ENCODE measurements at regions not wholly inside any gene's neighbourhood (a gene's known extent, or its start where the extent isn't known, plus 50 kb on each side); places are given as distances from the start of the nearest gene placed in this dataset.

- Histone ChIP-seq H3K4me1 (ENCODE audit: control insufficient read depth in 1 of 2, insufficient read depth in 2 of 2, low read length in 2 of 2) (no peaks in the 10 kb centered on the region), H3K9me2 (ENCODE audit: insufficient read depth) (no peaks in the 10 kb centered on the region), H3K4me3 (replicated peaks in 1 of 2; ENCODE audit: low read depth in 1 of 2, low read length in 2 of 2) (no peak overlapping the region), H3K36me3 (ENCODE audit: control insufficient read depth in 1 of 2, insufficient read depth in 2 of 2, low read length in 2 of 2) (no peaks in the 10 kb centered on the region), H3K79me2 (ENCODE audit: insufficient read depth, low read length) (no peaks in the 10 kb centered on the region), H2AFZ (ENCODE audit: low read depth, low read length, poor library complexity, severe bottlenecking) (no peak overlapping the region), H4K20me1 (ENCODE audit: insufficient read depth) (no peaks in the 10 kb centered on the region), H3K4me2 (ENCODE audit: low read length) (no peak overlapping the region), H3K27me3 (ENCODE audit: insufficient read depth, low read length) (no peaks in the 10 kb centered on the region), H3K9me3 (ENCODE audit: control insufficient read depth in 1 of 2, insufficient read depth in 1 of 2, low read depth in 1 of 2, low read length in 2 of 2) (no peaks in the 10 kb centered on the region), H3K27ac (ENCODE audit: low read depth, low read length) (no peak overlapping the region), H3K9ac (ENCODE audit: low read length) (no peak overlapping the region)
- TF ChIP-seq, protein P1, sequence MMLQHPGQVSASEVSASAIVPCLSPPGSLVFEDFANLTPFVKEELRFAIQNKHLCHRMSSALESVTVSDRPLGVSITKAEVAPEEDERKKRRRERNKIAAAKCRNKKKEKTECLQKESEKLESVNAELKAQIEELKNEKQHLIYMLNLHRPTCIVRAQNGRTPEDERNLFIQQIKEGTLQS (IDR thresholded peaks at IDR 0.05), result no peak
- TF ChIP-seq ZNF274 (IDR thresholded peaks at IDR 0.05; ENCODE audit: low read depth, low read length), result no peak
- no peak for TF ChIP-seq SP1 (IDR thresholded peaks at IDR 0.05; ENCODE audit: low read depth)
- TF ChIP-seq CBX3 (IDR thresholded peaks at IDR 0.05; ENCODE audit: low read depth), result no peak
- TF ChIP-seq RAD21 (IDR thresholded peaks at IDR 0.05; ENCODE audit: low read depth), result no peak
- no peak for TF ChIP-seq ELF1 (IDR thresholded peaks at IDR 0.05; ENCODE audit: borderline replicate concordance, low read depth)
- intact Hi-C loops (cut with micrococcal nuclease), result no loop called here
- CTCF ChIA-PET, result no interaction called here
- POLR2A ChIA-PET, result no interaction called here
- ATAC-seq (no peak), DNase-seq (ENCODE audit: low read depth, low spot score) (no peak)
- RAD21 ChIA-PET (ENCODE audit: low non-redundant PET in 1 of 2, low total read pairs in 2 of 2, uncharacterized antibody in 2 of 2, unreplicated experiment in 2 of 2), result no interaction called here
- no TSS peak for BruUV-seq (replicated peaks)
These were observed 235.4 kb upstream of the SLC35B3 start for GRCh38 chr6:8670792-8671191.

GRCh38 chr6:8664700-8665099, 229.4 kb upstream of the SLC35B3 start:
- CTCF ChIA-PET, result no interaction called here
- intact Hi-C loops (cut with micrococcal nuclease), result no loop called here
- BruUV-seq (replicated peaks), result no TSS peak

More at GRCh38 chr6:8664700-8665099, 229.4 kb upstream of the SLC35B3 start:
- ATAC-seq (no peak), DNase-seq (ENCODE audit: low read depth, low spot score) (no peak)
- no peaks in the 10 kb centered on the region for H3K36me3 ChIP-seq (ENCODE audit: control insufficient read depth in 1 of 2, insufficient read depth in 2 of 2, low read length in 2 of 2)
- H3K27me3 ChIP-seq (ENCODE audit: insufficient read depth, low read length), result no peaks in the 10 kb centered on the region
- no peaks in the 10 kb centered on the region for H4K20me1 ChIP-seq (ENCODE audit: insufficient read depth)
- H3K9me3 ChIP-seq (ENCODE audit: control insufficient read depth in 1 of 2, insufficient read depth in 1 of 2, low read depth in 1 of 2, low read length in 2 of 2), result no peaks in the 10 kb centered on the region
- no peak overlapping the region for H3K9ac ChIP-seq (ENCODE audit: low read length)
- H3K4me2 ChIP-seq (ENCODE audit: low read length), result no peak overlapping the region
- no peaks in the 10 kb centered on the region for H3K79me2 ChIP-seq (ENCODE audit: insufficient read depth, low read length)
- no peak overlapping the region for H3K27ac ChIP-seq (ENCODE audit: low read depth, low read length)
- ChIA-PET POLR2A (no interaction called here), RAD21 (ENCODE audit: low non-redundant PET in 1 of 2, low total read pairs in 2 of 2, uncharacterized antibody in 2 of 2, unreplicated experiment in 2 of 2) (no interaction called here)
- TF ChIP-seq, protein P1 (IDR thresholded peaks at IDR 0.05), result no peak
- TF ChIP-seq POLR2A (IDR thresholded peaks at IDR 0.05; ENCODE audit: borderline replicate concordance, extremely low read depth, insufficient read depth, insufficient read length), result no peak
- no peak for TF ChIP-seq SP1 (IDR thresholded peaks at IDR 0.05; ENCODE audit: low read depth)
- no peak for TF ChIP-seq JUND (IDR thresholded peaks at IDR 0.05)
- TF ChIP-seq CTCF (IDR thresholded peaks at IDR 0.05 in 2 of 3, conservative IDR thresholded peaks at IDR 0.05 in 1 of 3; ENCODE audit: borderline replicate concordance in 1 of 3, insufficient read depth in 1 of 3, low read depth in 2 of 3, low read length in 2 of 3), result no peak
- TF ChIP-seq ZFX (IDR thresholded peaks at IDR 0.05), result no peak
- no peak for TF ChIP-seq TCF7L2 (IDR thresholded peaks at IDR 0.05; ENCODE audit: borderline replicate concordance, extremely low read depth, insufficient read depth, insufficient read length)
- no peak for TF ChIP-seq RAD21 (IDR thresholded peaks at IDR 0.05; ENCODE audit: low read depth)
- no peak for TF ChIP-seq EZH2phosphoT487 (IDR thresholded peaks at IDR 0.05; ENCODE audit: borderline replicate concordance)
- no peak for TF ChIP-seq EZH2 (IDR thresholded peaks at IDR 0.05)
- no peaks in the 10 kb centered on the region for H3K9me2 ChIP-seq (ENCODE audit: insufficient read depth)
- no peak overlapping the region for H3K4me3 ChIP-seq (replicated peaks in 1 of 2; ENCODE audit: low read depth in 1 of 2, low read length in 2 of 2)
- no peak overlapping the region for H2AFZ ChIP-seq (ENCODE audit: low read depth, low read length, poor library complexity, severe bottlenecking)
- H3K4me1 ChIP-seq (ENCODE audit: control insufficient read depth in 1 of 2, insufficient read depth in 2 of 2, low read length in 2 of 2), result no peaks in the 10 kb centered on the region
